Stomach smooth muscle (tissue), 2 donors: ENCODE measurements at regions not wholly inside any gene's neighbourhood (a gene's known extent, or its start where the extent isn't known, plus 50 kb on each side); places are given as distances from the start of the nearest gene placed in this dataset.
"Not testable (repeated sequence)": the region's sequence is repeated elsewhere in the genome, so short reads cannot be mapped to it uniquely, and the experiment has no call there.

Experiments
- H3K27ac ChIP-seq: one replicate; pipeline ENCODE4 v1.7.0; 2013; ENCODE audit warnings: mild to moderate bottlenecking, low read length, inconsistent platforms
- H3K27me3 ChIP-seq, 2 donors: one replicate each; pipeline ENCODE4 v1.7.0; 2013; ENCODE audit warnings: low read length in 2 of 2; ENCODE audit not compliant: insufficient read depth in 2 of 2, control insufficient read depth in 1 of 2
- H3K36me3 ChIP-seq, 2 donors: one replicate each; pipeline ENCODE4 v1.7.0; 2013; ENCODE audit warnings: low read length in 2 of 2; ENCODE audit not compliant: control insufficient read depth in 2 of 2, insufficient read depth in 2 of 2
- H3K4me1 ChIP-seq: one replicate; pipeline ENCODE4 v1.7.0; 2013; ENCODE audit warnings: low read length; ENCODE audit not compliant: control insufficient read depth, insufficient read depth
- H3K4me3 ChIP-seq, 2 donors: one replicate each; pipeline ENCODE4 v1.7.0; 2013; ENCODE audit warnings: low read length in 2 of 2
- H3K9ac ChIP-seq, 2 donors: one replicate each; pipeline ENCODE4 v1.7.0; 2013; ENCODE audit warnings: low read length in 2 of 2, mild to moderate bottlenecking in 1 of 2
- H3K9me3 ChIP-seq, 2 donors: one replicate each; pipeline ENCODE4 v1.7.0; 2013; ENCODE audit warnings: low read length in 2 of 2; ENCODE audit not compliant: control insufficient read depth in 2 of 2
- donor health status: healthy.
- donor health status: Pancreatic carcinoma.

DNA sequence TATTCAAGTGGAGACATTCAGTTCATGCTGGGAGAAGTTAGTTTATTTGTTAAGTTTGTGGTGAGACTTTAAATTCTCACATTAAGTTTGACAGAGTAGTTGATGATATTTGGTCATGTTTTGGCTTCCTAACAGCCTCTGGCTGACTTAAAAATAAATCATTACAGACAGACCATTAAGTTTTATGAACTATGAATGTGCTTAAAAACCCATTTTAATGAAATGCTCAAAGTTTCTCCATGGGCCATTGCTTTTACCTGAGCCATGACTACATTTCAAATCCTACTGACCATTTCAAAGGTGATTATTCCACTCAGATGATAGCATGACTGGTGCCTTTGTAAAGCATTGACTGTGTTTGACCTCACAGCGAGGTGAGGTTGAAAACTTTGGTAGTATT lies 192.7 kb downstream of the LRRC70 start:
- no peak overlapping the region for H3K9ac ChIP-seq
- no peaks in the 10 kb centered on the region for H3K4me1 ChIP-seq
- no peak overlapping the region for H3K4me3 ChIP-seq
- H3K9me3 ChIP-seq, result no peaks in the 10 kb centered on the region
- no peaks in the 10 kb centered on the region for H3K36me3 ChIP-seq
- H3K27ac ChIP-seq, result no peak overlapping the region
- no peaks in the 10 kb centered on the region for H3K27me3 ChIP-seq

DNA sequence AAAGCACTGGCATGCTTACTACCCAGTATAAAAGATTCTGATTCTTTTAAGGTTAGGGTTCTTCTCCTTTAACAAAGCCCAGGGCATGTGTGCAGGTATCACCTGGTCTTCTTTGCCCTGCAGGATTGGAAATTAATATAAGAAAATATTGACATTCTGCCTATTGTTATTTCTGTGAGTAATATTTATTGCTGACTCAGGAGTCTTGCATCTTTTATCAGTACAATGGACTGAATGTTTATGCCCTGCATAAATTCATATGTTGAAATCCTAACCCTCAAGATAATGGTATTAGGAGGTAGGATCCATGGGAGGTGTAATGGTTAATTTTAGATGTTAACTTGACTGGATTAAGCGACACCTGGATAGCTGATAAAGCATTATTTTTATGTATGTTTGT lies 189.0 kb downstream of the LRRC70 start:
- Histone ChIP-seq H3K27me3 (no peaks in the 10 kb centered on the region), H3K36me3 (no peaks in the 10 kb centered on the region), H3K9me3 (no peaks in the 10 kb centered on the region), H3K4me3 (no peak overlapping the region), H3K9ac (no peak overlapping the region), H3K27ac (no peak overlapping the region), H3K4me1 (no peaks in the 10 kb centered on the region)

DNA sequence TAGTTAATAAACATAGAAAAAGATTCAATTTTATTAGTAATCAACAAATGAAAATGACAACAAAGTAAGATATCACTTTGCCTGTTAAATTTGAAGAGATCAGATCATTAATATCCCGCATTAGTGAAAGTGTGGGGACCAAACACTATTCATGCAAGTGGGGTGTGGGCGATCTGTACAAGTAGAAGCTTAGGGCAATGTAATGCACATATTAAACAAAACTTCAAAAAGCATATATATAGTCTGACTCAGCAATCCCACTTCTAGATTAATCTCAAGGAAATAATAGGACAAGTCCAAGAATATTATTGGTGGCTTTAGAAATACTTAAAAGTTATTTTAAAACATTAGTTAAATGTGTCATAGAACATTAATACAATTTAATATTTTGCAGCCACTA lies 188.5 kb downstream of the LRRC70 start:
- Histone ChIP-seq H3K9ac (no peak overlapping the region), H3K4me1 (no peaks in the 10 kb centered on the region), H3K27ac (no peak overlapping the region)

DNA sequence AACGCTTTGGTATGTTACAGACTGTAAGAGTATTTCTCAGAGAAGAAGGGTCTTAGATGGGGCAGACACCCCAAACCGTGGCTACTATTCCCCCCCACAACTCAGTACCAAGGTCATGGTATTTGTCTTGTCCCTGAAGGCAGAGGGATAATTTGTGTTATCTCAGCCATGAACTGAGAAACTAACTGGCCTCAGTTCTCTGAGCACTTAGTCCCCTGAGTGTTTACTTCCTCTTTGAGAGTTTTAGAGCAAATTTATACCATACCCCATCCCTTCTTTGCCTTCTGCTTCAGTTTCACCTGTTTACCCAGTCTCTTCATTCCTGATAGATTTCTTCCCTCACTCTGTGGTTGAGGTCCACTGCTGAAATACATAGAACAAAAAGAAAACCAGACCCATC lies 183.9 kb downstream of the LRRC70 start:
- Histone ChIP-seq H3K9ac (no peak overlapping the region), H3K4me1 (no peaks in the 10 kb centered on the region), H3K27me3 (no peaks in the 10 kb centered on the region), H3K9me3 (no peaks in the 10 kb centered on the region), H3K36me3 (no peaks in the 10 kb centered on the region), H3K27ac (no peak overlapping the region), H3K4me3 (no peak overlapping the region)

More for the DNA sequence above, 188.5 kb downstream of the LRRC70 start:
- no peak overlapping the region for H3K4me3 ChIP-seq
- H3K36me3 ChIP-seq, result no peaks in the 10 kb centered on the region
- no peaks in the 10 kb centered on the region for H3K27me3 ChIP-seq
- H3K9me3 ChIP-seq, result no peaks in the 10 kb centered on the region

DNA sequence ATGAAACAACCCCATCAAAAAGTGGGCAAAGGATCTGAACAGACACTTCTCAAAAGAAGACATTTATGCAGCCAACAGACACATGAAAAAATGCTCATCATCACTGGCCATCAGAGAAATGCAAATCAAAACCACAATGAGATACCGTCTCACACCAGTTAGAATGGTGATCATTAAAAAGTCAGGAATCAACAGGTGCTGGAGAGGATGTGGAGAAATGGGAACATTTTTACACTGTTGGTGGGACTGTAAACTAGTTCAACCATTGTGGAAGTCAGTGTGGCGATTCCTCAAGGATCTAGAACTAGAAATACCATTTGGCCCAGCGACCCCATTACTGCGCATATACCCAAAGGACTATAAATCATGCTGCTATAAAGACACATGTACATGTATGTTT lies 179.1 kb downstream of the LRRC70 start:
- not testable (repeated sequence) for H3K9ac ChIP-seq, H3K27me3 ChIP-seq, H3K4me3 ChIP-seq, H3K27ac ChIP-seq, H3K36me3 ChIP-seq, H3K4me1 ChIP-seq, H3K9me3 ChIP-seq

DNA sequence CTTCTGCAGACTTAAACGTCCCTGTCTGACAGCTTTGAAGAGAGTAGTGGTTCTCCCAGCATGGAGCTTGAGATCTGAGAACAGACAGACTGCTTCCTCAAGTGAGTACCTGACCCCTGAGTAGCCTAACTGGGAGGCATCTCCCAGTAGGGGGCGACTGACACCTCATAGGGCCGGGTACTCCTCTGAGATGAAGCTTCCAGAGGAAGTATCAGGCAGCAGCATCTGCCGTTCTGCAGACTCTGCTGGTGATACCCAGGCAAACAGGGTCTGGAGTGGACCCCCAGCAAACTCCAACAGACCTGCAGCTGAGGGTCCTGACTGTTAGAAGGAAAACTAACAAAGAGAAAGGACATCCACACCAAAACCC lies 174.4 kb downstream of the LRRC70 start:
- not testable (repeated sequence) for H3K9me3 ChIP-seq, H3K4me3 ChIP-seq, H3K27ac ChIP-seq, H3K27me3 ChIP-seq, H3K36me3 ChIP-seq, H3K4me1 ChIP-seq, H3K9ac ChIP-seq

DNA sequence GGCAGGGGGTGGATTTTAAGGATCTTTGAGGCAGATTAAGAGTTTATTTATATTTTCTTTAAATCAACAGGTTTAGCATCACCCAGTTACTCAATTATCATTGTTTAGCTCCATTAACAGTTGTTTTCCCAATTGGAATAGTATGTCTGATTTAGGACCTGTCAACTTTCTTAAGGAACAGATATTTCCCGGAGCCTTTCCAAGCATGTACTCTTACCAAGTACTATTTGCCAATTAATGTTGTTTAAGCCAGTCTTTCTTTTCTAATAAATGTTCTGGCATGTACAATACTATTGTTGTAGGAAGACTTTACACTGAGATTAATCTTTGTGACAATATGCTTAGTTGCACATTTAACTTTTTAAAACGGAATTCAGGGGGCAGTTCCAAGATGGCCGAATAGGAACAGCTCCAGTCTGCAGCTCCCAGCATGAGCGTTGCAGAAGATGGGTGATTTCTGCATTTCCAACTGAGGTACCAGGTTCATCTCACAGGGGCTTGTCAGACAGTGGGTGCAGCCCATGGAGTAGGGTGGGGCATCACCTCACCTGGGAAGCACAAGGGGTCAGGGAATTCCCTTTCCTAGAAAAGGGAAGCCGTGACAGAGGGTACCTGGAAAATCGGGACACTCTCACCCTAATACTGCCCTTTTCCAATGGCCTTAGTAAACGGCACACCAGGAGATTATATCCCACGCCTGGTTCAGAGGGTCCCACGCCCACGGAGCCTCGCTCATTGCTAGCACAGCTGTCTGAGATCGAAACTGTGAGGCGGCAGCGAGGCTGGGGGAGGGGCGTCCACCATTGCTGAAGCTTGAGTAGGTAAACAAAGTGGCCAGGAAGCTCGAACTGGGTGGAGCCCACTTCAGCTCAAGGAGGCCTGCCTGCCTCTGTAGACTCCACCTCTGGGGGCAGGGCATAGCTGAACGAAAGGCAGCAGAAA lies 173.7 kb downstream of the LRRC70 start:
- not testable (repeated sequence) for H3K9ac ChIP-seq, H3K27ac ChIP-seq, H3K4me1 ChIP-seq, H3K9me3 ChIP-seq, H3K27me3 ChIP-seq, H3K4me3 ChIP-seq, H3K36me3 ChIP-seq

DNA sequence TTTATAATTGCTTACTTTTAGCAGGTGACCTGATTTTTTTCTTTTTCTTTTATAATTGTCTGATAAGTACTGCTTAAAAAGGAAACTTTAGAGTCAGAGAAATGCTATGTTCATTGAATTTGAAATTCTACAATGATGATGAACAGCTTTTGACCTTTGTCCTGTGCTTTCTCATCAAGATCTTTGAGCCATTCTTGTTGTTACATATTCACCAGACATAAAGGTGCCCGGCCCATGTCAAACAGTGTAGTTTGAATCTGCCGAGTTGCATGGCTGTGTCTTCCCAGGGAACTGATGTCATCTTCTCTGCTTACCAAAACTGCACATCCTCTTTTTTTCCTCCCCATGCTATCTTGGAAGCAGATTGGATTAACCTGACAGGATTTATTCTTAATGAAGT lies 163.6 kb downstream of the LRRC70 start:
- H3K27ac ChIP-seq, result no peak overlapping the region
- no peaks in the 10 kb centered on the region for H3K4me1 ChIP-seq
- H3K4me3 ChIP-seq, result no peak overlapping the region
- H3K9me3 ChIP-seq, result no peaks in the 10 kb centered on the region
- no peaks in the 10 kb centered on the region for H3K36me3 ChIP-seq
- no peaks in the 10 kb centered on the region for H3K27me3 ChIP-seq
- H3K9ac ChIP-seq, result no peak overlapping the region

DNA sequence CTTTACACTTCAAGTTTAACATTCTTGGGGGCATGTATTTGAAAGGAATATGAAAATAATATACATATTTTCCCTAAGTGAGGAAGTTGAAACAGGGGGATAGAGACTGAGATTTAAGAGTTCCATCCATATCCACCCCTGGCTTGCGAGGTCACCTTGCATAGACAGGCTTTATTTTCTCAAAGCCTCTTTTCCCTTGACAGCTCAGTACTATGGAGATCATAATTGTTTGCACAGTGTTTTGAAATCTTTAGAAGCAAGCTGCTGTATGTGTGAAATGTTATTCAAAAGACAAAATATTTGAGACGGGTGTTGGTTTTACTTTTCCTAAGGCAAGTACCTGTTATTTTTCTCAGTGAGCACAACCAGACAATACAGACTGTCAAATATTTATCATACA lies 163.1 kb downstream of the LRRC70 start:
- no peaks in the 10 kb centered on the region for H3K27me3 ChIP-seq
- H3K4me3 ChIP-seq, result no peak overlapping the region
- H3K27ac ChIP-seq, result no peak overlapping the region
- no peaks in the 10 kb centered on the region for H3K36me3 ChIP-seq
- no peaks in the 10 kb centered on the region for H3K9me3 ChIP-seq
- H3K9ac ChIP-seq, result no peak overlapping the region
- no peaks in the 10 kb centered on the region for H3K4me1 ChIP-seq

DNA sequence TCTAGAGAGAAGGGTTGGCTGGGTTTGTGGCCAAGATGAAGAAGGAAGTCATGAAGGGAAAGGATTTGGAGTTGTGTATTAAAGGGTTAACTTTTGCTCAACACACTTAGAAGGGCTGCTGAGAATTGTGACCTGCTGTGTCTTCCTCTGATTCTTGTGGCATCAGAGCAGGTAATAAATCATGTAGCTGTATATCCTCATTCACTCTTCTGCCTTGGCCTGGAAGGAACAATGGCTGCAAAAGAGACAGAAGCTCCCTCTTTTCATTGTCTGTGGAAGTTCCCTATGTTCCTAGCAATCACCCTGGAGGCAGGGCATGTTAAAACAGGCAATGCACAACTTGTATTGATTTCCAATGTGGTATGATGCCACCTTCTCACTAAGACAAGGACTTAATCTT lies 159.1 kb downstream of the LRRC70 start:
- H3K4me3 ChIP-seq, result no peak overlapping the region
- H3K36me3 ChIP-seq, result no peaks in the 10 kb centered on the region
- H3K9ac ChIP-seq, result no peak overlapping the region
- H3K9me3 ChIP-seq, result peaks cover 0 to 4% of the 10 kb centered on the region in 2 donors
- H3K4me1 ChIP-seq, result no peaks in the 10 kb centered on the region
- H3K27ac ChIP-seq, result no peak overlapping the region
- no peaks in the 10 kb centered on the region for H3K27me3 ChIP-seq

DNA sequence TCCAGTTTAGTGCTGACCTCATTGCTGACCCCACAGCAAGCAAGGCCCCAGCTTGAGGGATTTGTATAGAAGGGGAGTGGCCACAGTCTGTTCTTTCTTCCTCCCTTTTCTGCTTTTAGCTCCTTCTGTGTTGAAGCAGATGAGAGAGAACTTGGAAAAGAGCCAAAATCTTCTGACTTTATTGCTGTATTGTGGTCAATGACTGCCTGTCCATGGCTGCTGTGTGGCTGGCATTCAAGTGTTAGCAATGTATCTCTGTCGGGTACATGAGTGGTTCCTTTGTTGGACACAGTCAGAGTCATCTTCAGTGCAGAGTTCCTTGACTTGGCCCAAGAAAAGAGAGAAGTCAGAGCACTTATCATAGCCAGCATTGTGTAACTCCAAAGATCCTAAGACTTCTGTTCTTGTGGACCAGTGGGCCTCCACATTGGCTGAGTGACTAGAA lies 154.1 kb downstream of the LRRC70 start:
- Histone ChIP-seq H3K4me3 (no peak overlapping the region), H3K9me3 (peaks cover 0 to 4% of the 10 kb centered on the region in 2 donors), H3K9ac (no peak overlapping the region), H3K4me1 (no peaks in the 10 kb centered on the region), H3K27me3 (no peaks in the 10 kb centered on the region), H3K36me3 (no peaks in the 10 kb centered on the region), H3K27ac (no peak overlapping the region)
